HG03103 (cell line): ENCODE measurements at regions not wholly inside any gene's neighbourhood (a gene's known extent, or its start where the extent isn't known, plus 50 kb on each side); places are given as distances from the start of the nearest gene placed in this dataset.
A peak's percentile ranks its signal among the peaks of the same experiment; 100 is the strongest.

Experiments
- ATAC-seq: cut with Tn5 transposase; IDR thresholded peaks from one replicate; pipeline ENCODE4 v1.9.1; 2021; ENCODE audit warnings: low read depth; ENCODE audit not compliant: unreplicated experiment

DNA sequence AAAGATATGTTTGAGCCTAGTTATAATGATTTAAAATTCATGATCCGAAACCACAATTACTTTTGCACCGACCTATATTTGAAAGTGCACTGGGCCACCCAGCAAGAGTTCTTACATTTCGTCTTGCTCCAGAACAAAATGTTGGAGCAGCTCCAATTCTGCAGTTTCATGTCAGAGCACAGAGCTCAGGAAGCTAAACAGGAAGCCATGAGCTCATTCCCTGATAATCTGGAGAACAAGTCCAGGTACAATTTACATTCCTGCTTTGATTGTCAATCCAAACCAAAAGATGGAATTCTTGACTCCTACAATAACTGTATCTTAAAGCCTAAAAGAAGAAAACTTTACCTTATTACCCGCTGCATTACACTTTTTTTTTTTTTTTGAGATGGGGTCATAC is 131.8 kb downstream of the KCTD12 start:
- ATAC-seq: no peak

DNA sequence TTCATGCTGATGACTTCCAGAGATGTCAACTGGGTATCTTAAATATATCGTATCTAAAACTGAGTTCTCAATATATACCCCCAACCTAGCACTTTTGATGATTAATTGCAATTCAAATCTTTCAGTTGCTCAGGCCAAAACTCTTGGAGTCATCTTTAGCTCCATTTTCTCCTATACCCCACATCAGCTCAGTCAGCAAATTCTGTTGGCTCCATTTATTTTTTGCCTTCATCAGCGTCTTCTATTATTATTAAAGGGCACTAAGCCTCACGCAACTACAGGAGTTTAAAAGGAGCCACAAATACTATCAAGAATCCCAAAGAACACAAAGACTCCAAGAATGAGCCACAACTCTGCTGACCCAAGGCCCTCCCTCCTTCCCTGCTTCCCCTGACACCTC is 134.9 kb downstream of the KCTD12 start:
- ATAC-seq: no peak

DNA sequence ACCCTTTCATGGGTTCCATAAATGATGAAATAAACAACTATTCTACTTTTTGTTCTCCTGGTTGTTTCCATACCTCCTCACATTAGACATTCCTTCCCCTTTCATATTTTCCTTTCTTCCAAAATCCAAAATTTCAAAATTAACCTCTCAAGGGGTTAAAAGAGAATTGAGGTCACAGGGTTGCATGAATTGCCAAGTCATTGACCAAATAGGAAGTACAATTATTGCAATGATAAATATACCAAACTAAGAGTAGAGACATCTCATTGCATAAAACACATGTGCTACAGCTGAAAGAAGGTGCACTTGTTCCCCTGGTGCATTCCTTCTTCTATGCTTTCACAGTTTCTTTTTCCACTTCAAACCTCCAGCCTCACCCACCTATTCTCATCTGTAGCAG is 136.1 kb downstream of the KCTD12 start:
- ATAC-seq: no peak

DNA sequence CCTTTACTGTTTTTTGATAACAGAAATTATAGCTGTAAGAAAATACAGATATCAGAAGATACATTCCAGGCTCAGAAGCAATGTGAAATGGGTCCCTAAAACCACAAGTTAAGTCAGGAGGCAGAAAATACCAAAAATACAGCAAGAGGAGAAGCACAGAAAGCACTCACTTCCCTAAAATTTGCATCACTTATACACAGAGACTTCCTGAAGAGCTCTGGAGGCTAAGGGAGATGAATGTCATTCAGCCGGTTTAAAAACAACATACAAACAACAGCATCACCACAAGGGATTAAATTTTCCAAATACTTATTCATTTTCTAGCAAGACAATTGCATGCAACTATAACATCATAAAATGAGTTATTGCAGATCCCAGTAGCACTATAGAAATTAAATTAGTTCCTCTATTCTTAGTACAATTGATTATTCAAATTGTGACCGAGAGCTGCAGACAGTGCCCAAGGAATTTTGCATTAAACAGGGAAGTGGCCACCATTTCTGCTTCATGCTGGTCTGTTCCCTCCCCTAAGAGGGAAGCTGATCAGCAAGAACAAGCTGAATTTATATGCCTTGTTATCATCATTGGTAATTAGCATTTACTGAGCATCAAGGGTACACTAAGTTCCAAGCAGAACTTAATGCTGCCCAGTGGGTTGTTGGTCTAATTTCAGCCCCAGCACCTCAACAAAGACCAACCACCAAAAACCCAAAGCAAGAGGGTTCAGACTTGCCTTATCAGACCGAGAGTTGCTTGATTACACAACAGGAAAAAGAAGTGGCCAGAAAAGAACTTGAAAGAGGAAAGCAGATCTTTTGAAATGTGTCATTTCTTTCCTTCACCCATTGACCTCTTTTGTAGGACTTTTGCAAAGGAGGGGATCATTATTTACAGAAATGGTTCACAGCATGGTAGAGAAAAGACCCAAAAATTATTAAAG is 140.7 kb downstream of the KCTD12 start:
- ATAC-seq: peak; percentile 78

DNA sequence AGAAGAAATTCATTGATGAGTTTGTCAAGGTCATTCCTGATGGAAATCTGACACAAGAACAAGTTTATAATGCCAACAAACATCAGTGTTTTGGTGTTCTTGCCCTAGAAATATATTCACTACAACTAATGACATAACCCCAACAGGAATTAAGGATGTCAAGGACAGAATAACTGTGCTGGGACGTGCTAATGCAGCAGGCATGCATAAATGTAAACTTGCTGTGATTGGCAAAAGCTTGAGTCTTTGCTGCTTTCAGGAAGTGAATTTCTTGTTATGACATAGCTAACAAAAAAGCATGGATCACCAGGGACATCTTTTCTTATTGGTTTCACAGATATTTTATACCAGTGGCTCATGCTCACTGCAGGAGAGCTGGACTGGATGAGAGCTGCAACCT is 144.6 kb downstream of the KCTD12 start:
- no peak for ATAC-seq

DNA sequence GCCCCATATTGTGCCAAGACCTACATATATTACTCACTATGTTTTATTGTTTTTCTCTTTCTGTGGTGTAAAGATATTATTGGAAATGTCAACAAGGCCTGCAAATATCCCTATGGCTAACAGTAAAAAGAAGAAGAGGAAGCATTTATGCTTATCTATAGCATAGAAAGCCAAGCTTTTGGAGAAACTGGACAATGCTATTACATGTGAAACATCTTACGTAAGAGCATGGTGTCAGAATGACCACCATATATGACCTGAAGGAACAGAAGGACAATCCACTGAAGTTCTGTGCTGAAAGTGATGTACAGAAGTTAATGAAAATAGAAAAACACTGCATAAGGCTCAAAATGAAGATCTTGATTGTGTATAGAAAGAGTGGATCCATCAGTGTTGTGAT is 145.2 kb downstream of the KCTD12 start:
- no peak for ATAC-seq

DNA sequence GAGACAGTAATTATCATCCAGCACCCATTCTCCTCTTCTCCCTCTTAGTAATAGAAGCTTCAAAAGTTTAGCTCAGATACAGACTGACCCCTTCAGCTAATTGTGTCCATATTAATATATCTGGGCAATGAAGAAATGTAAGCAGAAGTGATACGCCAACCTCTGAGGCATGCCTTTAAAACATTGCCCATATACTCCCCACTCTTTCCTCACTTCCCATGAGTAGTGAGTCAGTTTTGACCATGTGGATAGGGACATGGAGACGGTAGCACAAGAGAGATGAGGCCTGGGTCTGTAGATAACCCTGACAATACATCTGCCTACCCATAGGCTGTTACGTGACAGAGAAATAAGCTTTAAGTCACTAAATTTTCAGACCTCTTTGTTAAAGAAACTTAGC is 147.6 kb downstream of the KCTD12 start:
- ATAC-seq: no peak

DNA sequence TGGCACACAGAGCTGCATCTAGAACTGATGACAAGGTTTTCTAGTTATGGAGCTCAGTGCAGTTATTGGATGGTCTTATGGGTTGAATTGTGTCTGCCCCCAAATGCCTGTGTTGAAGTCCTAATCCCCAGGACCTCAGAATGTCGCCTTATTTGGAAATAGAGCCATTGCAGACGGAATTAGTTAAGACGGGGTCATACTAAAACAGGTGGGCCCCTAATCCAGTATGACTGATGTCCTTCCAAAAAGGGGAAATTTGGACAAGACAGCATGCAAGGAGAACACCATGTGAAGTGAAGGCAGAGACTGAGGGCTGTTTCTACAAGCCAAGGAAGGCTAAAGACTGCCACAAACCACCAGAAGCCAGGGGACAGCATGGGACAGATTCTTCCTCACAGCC is 148.7 kb downstream of the KCTD12 start:
- no peak for ATAC-seq

DNA sequence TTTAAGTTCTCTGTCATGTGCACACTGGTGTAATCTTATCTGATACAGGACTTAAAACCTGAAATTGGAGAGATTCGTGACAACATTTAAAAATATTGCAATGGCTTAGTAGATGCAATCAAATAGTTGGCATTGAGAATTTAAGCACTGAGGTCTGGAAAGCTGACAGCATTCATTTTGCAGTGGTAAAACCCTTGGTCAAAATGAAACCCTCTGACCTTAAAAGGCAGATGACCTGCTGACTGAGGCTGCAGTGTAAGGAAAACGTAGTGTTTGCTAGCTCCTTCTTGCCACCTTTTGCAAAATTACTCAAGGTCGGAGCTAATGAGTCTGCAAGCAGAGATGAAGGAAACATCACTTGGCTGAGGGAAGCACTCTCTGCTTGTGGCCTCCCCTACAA is 150.6 kb downstream of the KCTD12 start:
- ATAC-seq: peak; percentile 60

DNA sequence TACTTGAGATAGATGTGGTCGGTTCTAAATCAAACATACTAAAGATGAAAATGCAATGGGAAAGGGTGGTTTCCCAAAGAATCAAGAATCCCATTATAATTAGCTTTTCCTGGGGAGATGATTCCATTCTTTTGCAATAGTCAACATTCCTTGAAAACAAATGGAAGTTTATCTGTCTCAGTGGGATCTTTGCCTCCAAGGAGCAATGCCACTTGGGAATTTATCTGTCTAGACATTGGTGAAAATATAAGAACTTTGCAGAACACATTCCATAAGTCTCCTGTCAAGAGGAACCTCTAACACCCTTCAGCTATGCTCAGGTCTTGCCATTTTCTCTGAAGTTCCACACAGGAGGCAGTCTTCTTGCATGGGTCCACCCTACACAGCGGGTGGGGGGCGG is 152.5 kb downstream of the KCTD12 start:
- no peak for ATAC-seq

DNA sequence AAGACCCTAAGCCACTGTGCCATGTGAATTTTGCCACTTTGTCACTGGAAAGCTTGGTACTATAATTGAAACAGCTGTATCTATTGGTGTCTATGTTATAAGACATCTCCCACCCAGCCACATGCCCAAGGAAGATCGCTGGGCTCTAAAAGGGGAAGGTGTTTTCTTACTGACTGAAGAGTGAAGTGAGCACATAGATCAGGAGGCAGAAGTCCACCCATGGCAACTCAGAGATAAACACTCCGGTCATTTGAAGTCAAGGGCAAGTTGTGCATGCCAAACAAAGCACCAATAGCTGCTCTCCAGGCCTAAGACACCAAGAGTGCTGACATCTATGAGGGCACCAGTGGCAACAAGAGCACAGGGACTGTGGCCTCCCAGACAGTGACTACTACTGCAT is 153.8 kb downstream of the KCTD12 start:
- ATAC-seq: no peak

DNA sequence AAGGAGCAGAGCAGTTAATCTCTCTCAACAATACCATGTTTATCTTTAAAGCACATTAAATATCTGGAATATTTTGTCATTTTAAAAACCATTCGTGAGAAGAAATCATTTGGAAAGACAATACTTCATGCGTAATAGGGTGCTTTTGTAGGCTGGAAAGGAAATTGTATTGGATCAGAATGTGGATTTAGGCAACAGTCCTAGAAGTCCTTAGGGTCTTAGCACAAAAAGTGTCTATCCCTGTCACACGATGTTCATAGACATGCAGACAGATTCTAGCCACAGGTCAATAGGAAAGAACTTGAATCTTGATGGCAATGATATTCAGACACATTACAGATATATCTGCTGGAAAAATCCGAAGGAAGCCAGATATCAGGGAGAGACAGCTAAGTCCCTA is 156.0 kb downstream of the KCTD12 start:
- no peak for ATAC-seq

DNA sequence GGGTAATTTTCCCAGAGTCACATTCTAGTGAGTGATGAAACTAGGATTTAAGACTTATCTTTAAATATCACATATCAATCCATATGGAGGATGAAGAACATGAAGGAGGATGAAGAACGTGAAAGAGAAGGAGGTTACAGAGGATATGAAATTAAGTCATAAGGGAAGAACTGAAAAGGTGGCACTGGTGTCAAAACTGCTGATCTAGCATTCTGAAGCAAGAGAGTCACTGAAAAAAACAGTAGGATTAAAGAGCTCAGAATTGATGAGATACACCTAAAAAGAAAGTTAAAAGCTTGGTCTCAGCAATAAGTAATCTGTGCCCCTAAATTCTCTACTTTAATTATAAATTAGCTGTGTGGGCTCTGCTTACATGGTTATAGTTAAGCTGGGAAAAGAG is 156.5 kb downstream of the KCTD12 start:
- no peak for ATAC-seq

DNA sequence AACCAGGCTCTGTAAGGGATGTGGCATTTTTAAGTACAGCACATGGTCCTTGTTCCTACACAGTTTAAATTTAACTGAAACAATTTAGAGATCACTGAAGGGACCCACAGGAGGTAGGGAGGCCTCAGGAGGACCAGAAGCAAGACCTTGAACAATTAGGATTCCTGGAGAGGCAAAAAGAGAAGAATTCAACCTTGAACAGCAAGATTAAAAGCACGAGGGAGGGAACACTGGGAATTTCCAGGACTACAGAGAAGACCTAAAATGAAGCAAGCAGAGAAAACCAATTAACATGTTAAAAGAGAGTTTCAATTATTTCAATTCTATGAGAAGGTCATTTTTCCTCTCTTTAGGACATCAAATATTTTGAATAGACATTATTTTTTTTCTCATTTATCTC is 160.3 kb downstream of the KCTD12 start:
- no peak for ATAC-seq

DNA sequence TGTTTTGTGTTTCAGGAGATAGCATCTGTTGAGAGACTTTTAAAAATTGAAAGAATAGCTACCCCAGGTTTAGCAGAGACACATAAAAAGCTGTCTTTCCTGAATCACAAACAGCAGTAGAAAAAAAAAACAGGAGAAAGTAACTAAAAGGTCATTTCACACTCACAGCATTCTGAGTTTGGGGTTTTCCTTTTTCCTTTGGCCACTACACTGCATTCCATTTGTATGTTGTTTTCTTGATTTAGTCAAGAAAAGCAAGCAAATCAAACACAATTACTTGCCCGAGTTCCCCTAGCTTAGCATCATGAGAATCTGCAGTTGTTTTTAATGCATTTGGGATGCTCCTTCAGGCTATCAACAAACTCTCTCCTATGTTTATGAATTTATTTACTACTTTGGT is 161.0 kb downstream of the KCTD12 start:
- no peak for ATAC-seq

DNA sequence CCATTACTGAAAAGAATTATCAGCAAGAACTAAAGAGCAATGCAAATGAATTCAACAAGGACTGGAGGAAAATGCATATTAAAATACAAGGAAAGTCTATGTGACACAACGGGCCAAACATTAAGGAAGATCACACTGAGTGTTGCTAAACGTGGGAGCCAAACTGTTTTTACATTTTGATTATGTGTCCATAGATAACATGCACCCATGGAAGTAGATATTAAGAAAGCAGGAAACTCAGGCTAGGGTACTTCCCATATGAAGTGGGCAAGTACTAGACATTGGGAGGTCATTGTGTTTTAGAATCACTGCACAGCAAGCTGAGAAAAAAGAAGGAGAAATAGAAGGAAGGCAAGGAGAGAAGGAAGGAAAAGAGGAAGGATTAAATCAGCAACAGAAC is 161.8 kb downstream of the KCTD12 start:
- no peak for ATAC-seq

DNA sequence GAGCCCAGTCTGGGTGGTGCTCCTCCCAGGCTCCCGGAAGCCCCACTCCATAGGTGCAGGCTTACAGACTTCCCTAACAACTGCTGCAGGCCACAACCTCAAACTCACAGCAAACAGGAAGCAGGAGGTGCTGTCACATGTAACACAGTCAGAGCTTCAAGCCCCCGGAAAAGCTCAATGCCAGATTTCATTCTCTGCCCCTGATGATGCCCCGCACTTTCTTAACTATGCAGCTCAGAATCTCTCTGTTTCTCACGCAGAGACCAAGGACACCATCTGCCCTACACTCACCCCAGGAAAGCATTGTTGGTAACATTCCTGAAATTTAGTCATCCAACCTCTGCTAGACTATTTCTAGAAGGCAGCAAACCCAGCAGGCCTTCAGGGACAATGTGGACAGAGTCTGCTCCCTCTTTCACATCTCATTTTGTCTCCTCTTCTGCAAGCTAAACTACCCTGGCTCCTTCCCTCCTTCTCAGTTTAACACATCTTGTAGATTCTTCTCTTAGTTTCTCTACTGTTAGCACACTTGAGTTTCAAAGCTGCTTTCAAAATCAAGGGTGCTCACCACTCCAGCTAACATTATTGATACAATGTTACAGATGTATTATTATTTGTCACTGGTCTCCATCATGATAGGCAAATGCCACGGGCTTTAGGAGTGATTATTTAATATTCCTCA is 162.5 kb downstream of the KCTD12 start:
- ATAC-seq: peak; percentile 72

DNA sequence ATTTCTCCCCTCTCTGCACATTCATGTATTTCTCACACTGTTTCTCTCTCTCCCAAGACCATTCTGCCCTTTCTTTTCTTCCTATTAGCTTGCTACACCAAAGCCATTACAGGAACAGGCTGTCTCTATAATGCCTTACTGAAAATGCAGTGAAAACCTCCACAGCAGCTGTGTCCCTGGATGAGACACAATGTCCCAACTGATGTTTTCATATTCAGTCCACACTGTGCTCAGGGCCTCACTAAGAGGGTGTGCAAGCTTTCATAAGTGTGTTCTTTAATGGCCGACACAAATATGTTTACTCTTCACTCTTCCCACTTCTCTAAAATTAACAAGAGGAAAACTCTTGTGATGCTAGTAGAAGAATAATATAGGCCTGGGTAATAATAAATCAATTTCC is 163.4 kb downstream of the KCTD12 start:
- no peak for ATAC-seq

DNA sequence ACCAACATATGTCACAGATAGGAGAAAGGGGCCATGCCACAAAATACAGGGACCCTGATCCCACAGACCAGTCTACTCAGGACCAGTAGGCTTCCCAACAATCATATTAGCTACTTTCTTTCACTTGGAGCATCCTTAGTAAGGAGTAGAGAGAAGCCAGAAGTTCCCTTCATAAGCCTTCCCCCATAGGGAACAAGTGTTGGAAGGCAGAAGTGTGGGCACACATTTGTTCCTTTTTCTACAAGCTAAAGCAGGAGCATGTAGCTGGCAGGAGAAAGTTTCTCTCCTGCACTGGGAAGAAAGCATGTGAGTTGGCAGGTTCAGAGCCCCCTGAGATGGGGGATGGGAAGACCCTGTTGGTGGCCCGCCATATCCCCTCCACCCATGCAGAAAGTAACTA is 165.4 kb downstream of the KCTD12 start:
- ATAC-seq: no peak

DNA sequence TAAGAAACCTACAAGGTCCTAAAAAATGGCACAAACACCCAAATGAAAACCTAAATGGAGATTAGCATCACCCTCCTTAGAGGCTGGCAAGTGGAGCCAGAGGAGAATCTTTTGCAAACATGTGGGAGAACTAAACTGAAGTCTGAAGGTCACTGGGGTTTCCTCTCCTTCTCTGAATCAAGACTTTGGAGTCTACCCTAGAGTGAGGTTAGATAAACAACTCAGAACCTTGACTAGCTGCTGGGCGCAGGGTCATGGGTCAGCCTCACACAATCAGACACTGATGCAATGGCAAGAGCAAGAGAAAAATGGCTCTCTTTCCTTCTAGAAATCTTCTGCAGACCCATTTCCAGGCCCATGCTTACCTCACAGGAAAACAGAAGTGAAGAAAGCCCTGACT is 165.8 kb downstream of the KCTD12 start:
- no peak for ATAC-seq

DNA sequence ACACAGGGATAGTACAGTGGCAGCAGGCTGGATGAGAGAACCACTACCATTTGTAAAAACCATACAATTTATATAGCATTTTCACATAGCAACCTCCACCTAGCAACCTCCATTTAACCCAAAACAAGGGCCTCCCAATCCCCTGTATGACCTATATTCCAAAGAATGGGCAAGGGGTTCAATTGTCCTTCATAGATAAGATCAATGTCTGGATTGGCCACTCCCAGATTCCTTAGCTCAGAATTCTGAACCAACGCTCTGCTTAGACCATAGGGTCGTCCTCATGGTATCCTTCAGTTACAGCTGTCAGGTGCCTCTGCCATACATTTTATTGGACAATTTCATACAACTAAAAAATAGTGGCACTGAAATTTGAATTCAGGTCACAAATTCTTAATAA is 166.2 kb downstream of the KCTD12 start:
- no peak for ATAC-seq

DNA sequence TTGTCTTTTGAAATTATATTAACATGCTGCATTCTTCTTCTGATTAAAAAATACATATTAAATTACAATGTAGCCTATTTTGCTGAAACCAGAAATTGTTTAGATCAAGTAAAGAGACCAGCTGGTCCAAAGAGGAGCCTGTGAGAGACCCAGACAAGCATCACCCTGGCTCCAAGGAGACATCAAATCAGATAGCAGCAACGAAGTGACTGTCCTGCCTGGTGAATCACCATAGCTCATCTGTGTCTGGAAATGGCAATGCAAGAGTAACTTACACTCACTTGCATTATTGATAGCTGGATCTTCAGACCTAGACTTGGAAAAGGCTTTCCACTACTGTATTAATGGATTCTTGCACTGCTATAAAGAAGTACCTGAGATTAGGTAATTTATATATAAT is 169.1 kb downstream of the KCTD12 start:
- ATAC-seq: no peak
